ENCODE measurements at regions not wholly inside any gene's neighbourhood (a gene's known extent, or its start where the extent isn't known, plus 50 kb on each side); places are given as distances from the start of the nearest gene placed in this dataset.

DNA sequence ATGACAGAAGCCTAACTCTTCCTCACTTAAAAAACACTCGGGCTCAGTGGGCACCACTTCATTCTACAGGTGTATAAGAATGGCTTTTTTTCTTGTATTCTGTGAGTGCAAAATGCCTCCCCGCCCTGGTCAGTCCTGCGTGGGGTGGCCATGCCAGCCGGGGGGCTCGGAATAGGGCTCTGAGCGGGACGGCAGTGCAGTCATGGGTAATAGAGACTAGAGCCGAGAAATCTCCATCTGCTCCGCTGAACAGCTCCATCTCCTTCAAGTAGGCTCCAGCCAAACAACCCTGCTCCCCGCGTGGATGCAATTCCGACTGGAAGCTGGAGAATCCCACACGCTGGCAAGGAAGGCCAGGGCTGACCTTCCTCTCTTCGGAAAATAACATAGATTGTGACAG, 317.0 kb upstream of the IRX4 start:
- peak; percentile 35 for DNase-seq

GRCh38 chr5:2196989-2197619, 314.4 kb upstream of the IRX4 start:
- DNase-seq, result peak; percentile 22

- peak; percentile 44 for DNase-seq
These were observed 313.7 kb upstream of the IRX4 start for GRCh38 chr5:2196416-2196815.

DNA sequence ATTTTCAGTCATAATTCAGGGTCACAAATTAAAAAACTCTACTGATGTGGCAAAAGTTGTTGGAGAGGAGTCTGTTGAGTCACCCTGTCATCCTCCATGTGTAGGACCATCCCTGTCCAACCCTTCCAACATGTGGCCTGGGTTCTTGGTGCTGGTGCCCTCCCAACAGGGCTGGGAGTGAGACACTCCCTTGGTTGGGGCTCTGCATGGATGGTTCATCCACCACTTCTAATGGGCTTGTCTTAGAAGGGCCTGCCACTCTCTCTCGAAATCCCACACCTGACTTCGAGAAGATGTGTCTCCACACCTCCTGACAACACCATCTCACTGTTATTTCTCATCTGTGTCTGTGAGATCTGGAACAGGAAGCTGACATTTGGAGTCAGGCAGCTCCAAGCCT, 312.2 kb upstream of the IRX4 start:
- peak; percentile 24 for DNase-seq

DNA sequence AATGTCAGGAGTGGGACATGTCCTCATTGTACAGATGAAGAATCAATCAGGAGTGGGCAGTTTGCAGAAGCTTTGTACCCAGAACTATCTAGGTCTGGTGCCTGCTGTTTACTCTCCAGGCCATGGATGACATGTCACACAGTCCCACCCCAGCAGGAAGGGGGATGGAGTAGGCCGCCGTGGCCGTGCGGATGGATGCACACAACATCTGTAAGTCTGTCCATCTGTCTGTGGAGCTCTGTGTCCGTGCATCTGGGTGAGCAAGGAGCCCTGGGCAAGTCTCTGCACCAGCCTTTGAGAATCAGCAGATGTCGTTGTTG, 311.5 kb upstream of the IRX4 start:
- no peak for DNase-seq

- peak; percentile 35 for DNase-seq
These were observed 311.0 kb upstream of the IRX4 start for GRCh38 chr5:2193542-2194235.

DNA sequence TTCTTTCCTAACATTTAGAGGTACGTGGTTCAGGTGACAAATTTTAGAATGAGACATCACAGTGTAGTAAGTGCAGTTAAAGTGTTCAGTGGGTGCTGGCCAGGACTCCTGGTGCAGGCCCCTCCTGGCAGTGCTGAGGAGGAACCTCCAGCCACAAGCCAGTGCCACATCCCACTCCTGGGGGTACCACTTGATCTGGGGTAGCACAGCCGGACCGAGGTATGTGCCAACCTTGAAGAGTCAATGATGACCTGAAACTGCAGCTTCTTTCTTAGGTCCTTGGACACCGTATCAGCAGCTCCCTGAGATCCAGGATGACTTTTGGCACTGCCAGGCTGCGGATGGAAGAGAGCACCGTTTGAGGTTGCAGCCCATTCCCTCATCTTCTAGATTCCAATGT, 310.4 kb upstream of the IRX4 start:
- peak; percentile 34 for DNase-seq

- peak; percentile 47 for DNase-seq
These were observed 309.8 kb upstream of the IRX4 start for GRCh38 chr5:2192496-2192895.

DNA sequence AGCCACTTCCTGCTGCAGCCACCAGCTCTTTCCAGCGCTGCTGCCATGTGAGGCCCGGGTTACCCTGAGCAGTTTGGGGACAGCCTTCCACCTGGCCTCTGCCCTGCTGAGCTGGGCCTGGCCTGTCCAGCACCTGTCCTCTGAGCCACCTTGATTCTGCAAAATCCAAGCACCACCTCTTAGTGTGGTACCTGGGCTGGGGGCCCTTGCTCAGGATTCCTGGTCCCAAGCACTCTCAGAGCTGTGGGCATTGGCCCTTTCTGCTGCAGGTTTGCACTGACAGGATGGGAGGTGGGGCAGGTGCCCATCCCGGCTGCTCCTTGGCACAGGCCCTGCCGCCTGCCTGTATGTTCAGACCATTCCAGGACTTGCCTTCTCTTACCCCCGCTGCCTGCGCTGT, 309.2 kb upstream of the IRX4 start:
- peak; percentile 49 for DNase-seq

- peak; percentile 16 for DNase-seq
These were observed 307.8 kb upstream of the IRX4 start for GRCh38 chr5:2190549-2190948.

GRCh38 chr5:2188661-2189060, 305.9 kb upstream of the IRX4 start:
- DNase-seq, result peak; percentile 25

GRCh38 chr5:2188137-2188536, 305.4 kb upstream of the IRX4 start:
- no peak for DNase-seq

- peak; percentile 50 for DNase-seq
These were observed 305.0 kb upstream of the IRX4 start for GRCh38 chr5:2187687-2188086.

GRCh38 chr5:2187156-2187555, 304.4 kb upstream of the IRX4 start:
- DNase-seq, result peak; percentile 30

- DNase-seq, result peak; percentile 43
These were observed 303.8 kb upstream of the IRX4 start for GRCh38 chr5:2186472-2187015.

- peak; percentile 47 for DNase-seq
These were observed 303.1 kb upstream of the IRX4 start for GRCh38 chr5:2185646-2186471.

DNA sequence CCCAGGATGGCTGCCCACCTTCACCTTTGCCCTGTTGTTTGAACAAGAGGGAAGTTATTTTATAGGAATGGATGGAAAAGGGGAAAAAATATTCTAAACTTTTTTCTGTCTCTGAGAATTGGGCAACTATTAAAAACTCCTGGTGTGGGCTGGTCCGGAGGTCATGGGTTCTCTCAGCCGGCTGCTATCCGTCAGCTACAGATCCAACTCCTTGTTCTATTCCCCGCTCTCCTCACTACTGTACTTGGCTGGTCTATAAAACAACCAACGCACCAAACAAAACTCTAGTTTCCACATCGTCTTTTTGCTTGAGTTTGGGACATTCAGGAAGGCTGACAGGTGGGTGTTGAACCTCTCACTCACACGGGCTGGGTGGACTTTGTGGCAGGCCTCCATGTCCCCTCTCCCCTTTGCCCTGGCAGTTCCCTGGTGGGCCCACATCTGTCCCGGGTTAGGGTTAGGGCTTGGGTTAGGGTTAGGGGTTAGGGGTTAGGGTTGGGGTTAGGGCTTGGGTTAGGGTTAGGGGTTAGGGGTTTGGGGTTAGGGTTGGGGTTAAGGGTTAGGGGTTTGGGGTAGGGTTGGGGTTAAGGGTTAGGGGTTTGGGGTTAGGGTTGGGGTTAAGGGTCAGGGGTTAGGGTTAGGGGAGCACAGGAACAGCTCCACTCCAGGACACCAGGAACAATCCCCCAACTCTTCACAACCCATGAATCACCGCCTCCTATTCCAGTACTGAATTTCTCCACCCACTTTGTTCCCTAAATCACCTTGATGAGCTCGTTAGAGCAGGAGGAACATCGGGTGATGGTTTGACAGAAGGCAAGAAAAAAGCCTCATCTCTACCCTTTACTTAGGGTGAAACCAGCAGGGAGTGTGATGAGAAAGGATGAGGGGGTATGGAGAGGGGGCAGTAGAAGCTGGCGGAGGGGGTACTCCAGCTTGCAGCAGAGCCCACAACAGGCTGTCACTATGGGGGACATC, 302.1 kb upstream of the IRX4 start:
- DNase-seq, result peak; percentile 17

GRCh38 chr5:2184026-2184366, 301.3 kb upstream of the IRX4 start:
- peak; percentile 26 for DNase-seq

DNA sequence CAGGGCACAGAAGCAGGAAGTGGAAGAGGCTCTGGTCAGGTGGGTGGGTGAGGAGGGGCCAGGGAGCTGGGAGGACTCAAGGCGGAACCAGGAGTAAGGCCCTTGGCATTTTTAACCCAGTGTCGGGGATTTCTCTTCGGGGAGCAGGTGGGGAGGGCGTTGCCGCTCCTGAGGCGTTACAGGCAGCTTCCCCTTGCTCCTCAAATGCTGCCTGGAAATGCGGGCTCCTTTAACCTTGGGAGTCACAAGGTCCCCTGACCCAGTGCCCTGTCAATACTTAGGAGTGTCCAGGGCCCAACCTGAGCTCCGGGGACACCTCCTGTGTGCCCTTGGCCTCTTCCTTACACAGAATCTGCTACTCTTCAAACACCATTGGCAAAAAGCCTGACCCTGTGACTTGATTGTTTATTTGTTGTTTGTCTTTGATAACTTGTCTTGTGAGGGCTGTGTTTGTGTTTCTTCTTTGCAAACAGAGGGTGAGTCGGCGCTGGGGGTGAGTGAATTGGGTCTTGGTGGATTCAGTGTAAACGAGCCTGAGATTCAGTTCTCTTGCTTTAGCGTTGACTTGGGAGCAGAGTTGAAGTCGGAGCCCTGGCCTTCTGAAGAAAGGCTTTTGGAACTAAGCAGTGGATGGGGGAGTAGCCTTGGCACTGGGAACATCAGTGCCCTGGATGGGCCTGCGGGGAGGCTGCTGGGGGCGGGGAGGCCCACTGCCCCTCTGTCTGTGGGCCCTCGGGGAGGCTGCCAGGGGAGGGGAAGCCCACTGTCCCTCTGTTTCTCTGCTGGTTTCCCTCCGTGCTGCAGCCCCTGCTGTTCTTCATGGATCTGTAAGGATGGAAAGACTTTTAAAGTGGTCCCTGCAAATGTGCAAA, 300.7 kb upstream of the IRX4 start:
- peak; percentile 43 for DNase-seq

- no peak for DNase-seq
These were observed 299.3 kb upstream of the IRX4 start for GRCh38 chr5:2182020-2182419.

- DNase-seq, result peak; percentile 30
These were observed 298.8 kb upstream of the IRX4 start for GRCh38 chr5:2181557-2181956.

GRCh38 chr5:2181149-2181548, 298.4 kb upstream of the IRX4 start:
- DNase-seq, result peak; percentile 52
